ENCODE measurements at regions not wholly inside any gene's neighbourhood (a gene's known extent, or its start where the extent isn't known, plus 50 kb on each side); places are given as distances from the start of the nearest gene placed in this dataset.

GRCh38 chr13:68676513-68677115 is 1431.0 kb upstream of the ATXN8OS start:
- H3K9me3 ChIP-seq (ENCODE audit: low read depth) = no peaks in the 10 kb centered on the region
- H3K36me3 ChIP-seq = no peaks in the 10 kb centered on the region
- Mint-ChIP-seq H3K9me3 (no peaks in the 10 kb centered on the region), H3K27me3 (ENCODE audit: insufficient read depth, low read depth) (no peaks in the 10 kb centered on the region), H3K4me3 (no peak overlapping the region), H3K36me3 (no peaks in the 10 kb centered on the region), H3K27ac (peak overlapping the region; percentile 72), H3K4me1 (peaks cover 11% of the 10 kb centered on the region)
- no peak overlapping the region for H3K4me2 ChIP-seq
- no peak overlapping the region for H3K27ac ChIP-seq
- H3K27me3 ChIP-seq = no peaks in the 10 kb centered on the region
- H3K9ac ChIP-seq = no peak overlapping the region
- H2AFZ ChIP-seq (replicated peaks) = peak overlapping the region; percentile 65
- DNase-seq (ENCODE audit: low spot score) = no peak
- H3F3A ChIP-seq (ENCODE audit: low read depth) = no peaks in the 10 kb centered on the region
- no peaks in the 10 kb centered on the region for H4K20me1 ChIP-seq (ENCODE audit: low read depth)
- TF ChIP-seq EZH2phosphoT487 (IDR thresholded peaks at IDR 0.05) (no peak), EZH2 (IDR thresholded peaks at IDR 0.05) (no peak), CTCF (IDR thresholded peaks at IDR 0.05) (no peak)
- peaks cover 4% of the 10 kb centered on the region for H3K4me1 ChIP-seq
- H3K79me2 ChIP-seq (ENCODE audit: low read depth) = no peaks in the 10 kb centered on the region
- H3K4me3 ChIP-seq = no peak overlapping the region

GRCh38 chr13:68675209-68675608 is 1432.4 kb upstream of the ATXN8OS start:
- H3K27ac Mint-ChIP-seq = no peak overlapping the region
- Histone ChIP-seq H2AFZ (replicated peaks) (no peak overlapping the region), H3F3A (ENCODE audit: low read depth) (no peaks in the 10 kb centered on the region), H4K20me1 (ENCODE audit: low read depth) (no peaks in the 10 kb centered on the region), H3K27ac (no peak overlapping the region), H3K4me2 (no peak overlapping the region), H3K4me1 (peaks cover 4% of the 10 kb centered on the region), H3K9ac (no peak overlapping the region), H3K4me3 (no peak overlapping the region), H3K27me3 (no peaks in the 10 kb centered on the region), H3K79me2 (ENCODE audit: low read depth) (no peaks in the 10 kb centered on the region), H3K9me3 (ENCODE audit: low read depth) (no peaks in the 10 kb centered on the region), H3K36me3 (no peaks in the 10 kb centered on the region)
- peaks cover 11% of the 10 kb centered on the region for H3K4me1 Mint-ChIP-seq
- H3K4me3 Mint-ChIP-seq = no peak overlapping the region
- H3K9me3 Mint-ChIP-seq = no peaks in the 10 kb centered on the region
- no peaks in the 10 kb centered on the region for H3K36me3 Mint-ChIP-seq
- TF ChIP-seq EZH2phosphoT487 (IDR thresholded peaks at IDR 0.05) = no peak
- TF ChIP-seq EZH2 (IDR thresholded peaks at IDR 0.05) = no peak
- no peak for TF ChIP-seq CTCF (IDR thresholded peaks at IDR 0.05)
- DNase-seq (ENCODE audit: low spot score) = no peak
- H3K27me3 Mint-ChIP-seq (ENCODE audit: insufficient read depth, low read depth) = no peaks in the 10 kb centered on the region

- H3K27me3 ChIP-seq = no peaks in the 10 kb centered on the region
- no peak overlapping the region for H3K9ac ChIP-seq
- H3K27ac ChIP-seq = no peak overlapping the region
- no peak overlapping the region for H3K4me3 Mint-ChIP-seq
- H3K4me3 ChIP-seq = no peak overlapping the region
- DNase-seq (ENCODE audit: low spot score) = no peak
- peaks cover 2% of the 10 kb centered on the region for H3K4me1 Mint-ChIP-seq
- no peak overlapping the region for H3K27ac Mint-ChIP-seq
- H3K4me2 ChIP-seq = no peak overlapping the region
- no peaks in the 10 kb centered on the region for H3F3A ChIP-seq (ENCODE audit: low read depth)
- no peaks in the 10 kb centered on the region for H4K20me1 ChIP-seq (ENCODE audit: low read depth)
- H3K9me3 ChIP-seq (ENCODE audit: low read depth) = no peaks in the 10 kb centered on the region
- H3K9me3 Mint-ChIP-seq = no peaks in the 10 kb centered on the region
- TF ChIP-seq EZH2phosphoT487 (IDR thresholded peaks at IDR 0.05) = no peak
- no peak for TF ChIP-seq EZH2 (IDR thresholded peaks at IDR 0.05)
- no peak for TF ChIP-seq CTCF (IDR thresholded peaks at IDR 0.05)
- no peaks in the 10 kb centered on the region for H3K36me3 Mint-ChIP-seq
- peak overlapping the region; percentile 1 for H2AFZ ChIP-seq (replicated peaks)
- H3K4me1 ChIP-seq = no peaks in the 10 kb centered on the region
- H3K79me2 ChIP-seq (ENCODE audit: low read depth) = no peaks in the 10 kb centered on the region
- no peaks in the 10 kb centered on the region for H3K36me3 ChIP-seq
- no peaks in the 10 kb centered on the region for H3K27me3 Mint-ChIP-seq (ENCODE audit: insufficient read depth, low read depth)
Observed at GRCh38 chr13:68667863-68668262, 1437.7 kb upstream of the PCDH9 start.

Data from neural progenitor cell (in vitro differentiated cells).